ENCODE measurements at regions not wholly inside any gene's neighbourhood (a gene's known extent, or its start where the extent isn't known, plus 50 kb on each side); places are given as distances from the start of the nearest gene placed in this dataset.

- TF ChIP-seq RAD21 (IDR thresholded peaks at IDR 0.05; ENCODE audit: low read depth) (no peak), CEBPB (IDR thresholded peaks at IDR 0.05) (no peak), MAX (IDR thresholded peaks at IDR 0.05) (no peak), FOXM1 (IDR thresholded peaks at IDR 0.05; ENCODE audit: borderline replicate concordance, low read depth) (no peak), NFIC (IDR thresholded peaks at IDR 0.05) (no peak), TCF12 (IDR thresholded peaks at IDR 0.05; ENCODE audit: low read depth) (no peak), EGR1 (IDR thresholded peaks at IDR 0.05) (no peak), ZBTB7A (IDR thresholded peaks at IDR 0.05; ENCODE audit: low read depth) (no peak), EP300 (IDR thresholded peaks at IDR 0.05; ENCODE audit: borderline replicate concordance) (no peak), YY1 (IDR thresholded peaks at IDR 0.05; ENCODE audit: low read depth) (no peak), TAF1 (IDR thresholded peaks at IDR 0.05; ENCODE audit: low read depth) (no peak), TEAD4 (IDR thresholded peaks at IDR 0.05) (no peak), USF1 (IDR thresholded peaks at IDR 0.05) (no peak), REST (IDR thresholded peaks at IDR 0.05; ENCODE audit: low read depth) (no peak)
Observed at GRCh38 chr16:54696522-54696921, 234.1 kb upstream of the IRX5 start.

GRCh38 chr16:54694651-54695050 lies 236.0 kb upstream of the IRX5 start:
- no peak for TF ChIP-seq RAD21 (IDR thresholded peaks at IDR 0.05; ENCODE audit: low read depth)

- no peak for TF ChIP-seq TEAD4 (IDR thresholded peaks at IDR 0.05)
Observed at GRCh38 chr16:54693864-54694263, 236.8 kb upstream of the IRX5 start.

- TF ChIP-seq CEBPB (IDR thresholded peaks at IDR 0.05) (no peak), TAF1 (IDR thresholded peaks at IDR 0.05; ENCODE audit: low read depth) (no peak), MAX (IDR thresholded peaks at IDR 0.05) (no peak), USF1 (IDR thresholded peaks at IDR 0.05) (no peak), CREB1 (IDR thresholded peaks at IDR 0.05; ENCODE audit: low read depth) (no peak), REST (IDR thresholded peaks at IDR 0.05; ENCODE audit: low read depth) (no peak), RAD21 (IDR thresholded peaks at IDR 0.05; ENCODE audit: low read depth) (no peak), EP300 (IDR thresholded peaks at IDR 0.05; ENCODE audit: borderline replicate concordance) (no peak), YY1 (IDR thresholded peaks at IDR 0.05; ENCODE audit: low read depth) (no peak), FOXM1 (IDR thresholded peaks at IDR 0.05; ENCODE audit: borderline replicate concordance, low read depth) (no peak), TCF12 (IDR thresholded peaks at IDR 0.05; ENCODE audit: low read depth) (no peak), TEAD4 (IDR thresholded peaks at IDR 0.05) (no peak), ZBTB7A (IDR thresholded peaks at IDR 0.05; ENCODE audit: low read depth) (no peak), NFIC (IDR thresholded peaks at IDR 0.05) (no peak)
Observed at GRCh38 chr16:54690710-54691109, 240.0 kb upstream of the IRX5 start.

GRCh38 chr16:54690306-54690705 lies 240.4 kb upstream of the IRX5 start:
- TF ChIP-seq TEAD4 (IDR thresholded peaks at IDR 0.05): no peak
- TF ChIP-seq USF1 (IDR thresholded peaks at IDR 0.05): no peak
- no peak for TF ChIP-seq YY1 (IDR thresholded peaks at IDR 0.05; ENCODE audit: low read depth)
- no peak for TF ChIP-seq EP300 (IDR thresholded peaks at IDR 0.05; ENCODE audit: borderline replicate concordance)
- no peak for TF ChIP-seq NFIC (IDR thresholded peaks at IDR 0.05)
- TF ChIP-seq EGR1 (IDR thresholded peaks at IDR 0.05): no peak
- TF ChIP-seq CEBPB (IDR thresholded peaks at IDR 0.05): no peak
- TF ChIP-seq ZBTB7A (IDR thresholded peaks at IDR 0.05; ENCODE audit: low read depth): no peak
- TF ChIP-seq CREB1 (IDR thresholded peaks at IDR 0.05; ENCODE audit: low read depth): no peak
- no peak for TF ChIP-seq FOXM1 (IDR thresholded peaks at IDR 0.05; ENCODE audit: borderline replicate concordance, low read depth)
- TF ChIP-seq RAD21 (IDR thresholded peaks at IDR 0.05; ENCODE audit: low read depth): no peak
- no peak for TF ChIP-seq MAX (IDR thresholded peaks at IDR 0.05)
- TF ChIP-seq REST (IDR thresholded peaks at IDR 0.05; ENCODE audit: low read depth): no peak
